H1 (cell line): ENCODE measurements at regions not wholly inside any gene's neighbourhood (a gene's known extent, or its start where the extent isn't known, plus 50 kb on each side); places are given as distances from the start of the nearest gene placed in this dataset.

Experiments
- CTCF ChIA-PET: fragments of 300-600 bp; sonication (Branson Sonifier 250); formaldehyde crosslinking; loops from one replicate; lab custom pipeline; 2021; ENCODE audit not compliant: partially characterized antibody; lab: Charles Lee
- POLR2A ChIA-PET: fragments of 300-600 bp; sonication (Branson Sonifier 250); formaldehyde crosslinking; loops from one replicate; lab custom pipeline; 2021; ENCODE audit warnings: inconsistent platforms; ENCODE audit not compliant: partially characterized antibody; lab: Charles Lee
- DNase-seq, 2 experiments: peaks; one replicate each; pipeline versions ENCODE4 v3.0.0 to v3.0.0-alpha.2; 2010 to 2022; ENCODE audit warnings: low spot score in 2 of 2, low read depth in 1 of 2, mixed read lengths in 1 of 2
- FAIRE-seq: peaks from 2 replicates; lab custom pipeline; 2011; peaks lifted over from hg19 to GRCh38; lab: Jason Lieb, UNC
- H2AFZ ChIP-seq: 2 replicates; pipeline ENCODE4 v1.8.1; 2012; ENCODE audit warnings: low read length, inconsistent platforms
- H2AK5ac ChIP-seq: 2 replicates; pipeline ENCODE4 v1.6.1; 2013; ENCODE audit warnings: low read depth, low read length
- H2BK120ac ChIP-seq: replicated peaks from 2 replicates; pipeline ENCODE3; 2013; ENCODE audit warnings: low read depth, low read length, inconsistent platforms
- H2BK12ac ChIP-seq: 2 replicates; pipeline ENCODE4 v1.6.1; 2013; ENCODE audit warnings: low read depth, low read length
- H2BK15ac ChIP-seq: 2 replicates; pipeline ENCODE4 v1.6.1; 2013; ENCODE audit warnings: low read length
- H2BK20ac ChIP-seq: 2 replicates; pipeline ENCODE4 v1.6.1; 2013; ENCODE audit warnings: low read length
- H2BK5ac ChIP-seq: 2 replicates; pipeline ENCODE4 v1.6.1; 2013; ENCODE audit warnings: low read depth, low read length
- H3K14ac ChIP-seq: 2 replicates; pipeline ENCODE4 v1.6.1; 2013; ENCODE audit warnings: inconsistent platforms; ENCODE audit not compliant: insufficient read length
- H3K18ac ChIP-seq: 2 replicates; pipeline ENCODE4 v1.6.1; 2013; ENCODE audit warnings: low read length; ENCODE audit errors: extremely low read depth
- H3K23ac ChIP-seq: 2 replicates; pipeline ENCODE4 v1.6.1; 2013; ENCODE audit warnings: inconsistent platforms; ENCODE audit not compliant: insufficient read length
- H3K23me2 ChIP-seq: 2 replicates; pipeline ENCODE4 v1.6.1; 2013; ENCODE audit warnings: low read depth, low read length
- H3K27ac ChIP-seq: 2 replicates; pipeline ENCODE4 v1.6.1; 2011; ENCODE audit warnings: low read depth, low read length, inconsistent platforms
- H3K27me3 ChIP-seq, 4 experiments: replicated peaks in 1 of 4; 1 replicate in 1 of 4; 2 replicates in 3 of 4; pipeline versions ENCODE4 v1.6.1 to v1.8.1; 2011 to 2013; ENCODE audit warnings: low read length in 3 of 4, mild to moderate bottlenecking in 3 of 4, inconsistent platforms in 2 of 4, mixed read lengths in 2 of 4, moderate library complexity in 1 of 4; ENCODE audit not compliant: control insufficient read depth in 3 of 4, insufficient read depth in 3 of 4; ENCODE audit errors: extremely low read depth in 1 of 4
- H3K36me3 ChIP-seq, 4 experiments: 2 replicates each; pipeline versions ENCODE4 v1.6.1 to v1.8.1; 2011 to 2013; ENCODE audit warnings: mild to moderate bottlenecking in 4 of 4, low read length in 3 of 4, moderate library complexity in 2 of 4, control low read depth in 1 of 4, inconsistent platforms in 1 of 4; ENCODE audit not compliant: insufficient read depth in 4 of 4, control insufficient read depth in 2 of 4
- H3K4ac ChIP-seq: replicated peaks from 2 replicates; pipeline ENCODE3; 2013; ENCODE audit warnings: low read length, low read depth, mixed read lengths, inconsistent platforms; ENCODE audit not compliant: insufficient read length
- H3K4me1 ChIP-seq, 4 experiments: replicated peaks in 1 of 4; 1 replicate in 1 of 4; 2 replicates in 3 of 4; pipeline versions ENCODE4 v1.6.1 to v1.8.1; 2011 to 2013; ENCODE audit warnings: low read length in 3 of 4, inconsistent platforms in 2 of 4, mixed read lengths in 1 of 4; ENCODE audit not compliant: insufficient read depth in 4 of 4, control insufficient read depth in 3 of 4
- H3K4me2 ChIP-seq, 2 experiments: 2 replicates each; pipeline versions ENCODE4 v1.6.1 to v1.8.1; 2011 to 2013; ENCODE audit warnings: low read depth in 2 of 2, low read length in 2 of 2, control low read depth in 1 of 2, inconsistent platforms in 1 of 2, mild to moderate bottlenecking in 1 of 2; ENCODE audit not compliant: insufficient read depth in 1 of 2
- H3K4me3 ChIP-seq, 4 experiments: fragments of 200-600, 300-600 bp in 1 of 4; sonication (generic), shearing (Covaris generic), sonication (Bioruptor Twin) in 1 of 4; 2 replicates each; pipeline versions ENCODE4 v1.5.1 to v1.8.1; 2011 to 2016; ENCODE audit warnings: low read length in 4 of 4, low read depth in 3 of 4, control low read depth in 2 of 4, inconsistent platforms in 2 of 4, mild to moderate bottlenecking in 2 of 4, mixed read lengths in 1 of 4, moderate library complexity in 1 of 4; ENCODE audit not compliant: insufficient read depth in 2 of 4; ENCODE audit errors: extremely low read depth in 1 of 4
- H3K56ac ChIP-seq: replicated peaks from 2 replicates; pipeline ENCODE3; 2013; ENCODE audit warnings: low read depth, mild to moderate bottlenecking, mixed read lengths, low read length, inconsistent platforms; ENCODE audit not compliant: insufficient read length
- H3K79me1 ChIP-seq: 2 replicates; pipeline ENCODE4 v1.6.1; 2013; ENCODE audit warnings: low read depth, low read length, control low read depth
- H3K79me2 ChIP-seq, 2 experiments: 2 replicates each; pipeline versions ENCODE4 v1.6.1 to v1.8.1; 2012 to 2013; ENCODE audit warnings: low read length in 2 of 2, mild to moderate bottlenecking in 2 of 2, inconsistent platforms in 1 of 2; ENCODE audit not compliant: insufficient read depth in 2 of 2, control insufficient read depth in 1 of 2
- H3K9ac ChIP-seq, 4 experiments: replicated peaks in 1 of 4; 1 replicate in 1 of 4; 2 replicates in 3 of 4; pipeline versions ENCODE4 v1.6.1 to v1.8.1; 2011 to 2013; ENCODE audit warnings: low read depth in 3 of 4, low read length in 3 of 4, control low read depth in 2 of 4, mild to moderate bottlenecking in 2 of 4, moderate library complexity in 2 of 4, inconsistent platforms in 1 of 4; ENCODE audit errors: extremely low read depth in 1 of 4
- H3K9me3 ChIP-seq, 2 experiments: 2 replicates each; pipeline versions ENCODE4 v1.6.1 to v1.8.1; 2012 to 2013; ENCODE audit warnings: mild to moderate bottlenecking in 2 of 2, moderate library complexity in 2 of 2, control low read depth in 1 of 2, inconsistent platforms in 1 of 2, low read depth in 1 of 2, low read length in 1 of 2, mixed read lengths in 1 of 2; ENCODE audit not compliant: insufficient read depth in 2 of 2
- H4K20me1 ChIP-seq, 2 experiments: replicated peaks in 1 of 2; 2 replicates each; pipeline versions ENCODE3 to v1.8.1; 2011 to 2013; ENCODE audit warnings: inconsistent platforms in 2 of 2, low read length in 2 of 2, mild to moderate bottlenecking in 1 of 2; ENCODE audit not compliant: insufficient read depth in 2 of 2, control insufficient read depth in 1 of 2
- H4K5ac ChIP-seq: 2 replicates; pipeline ENCODE4 v1.6.1; 2013; ENCODE audit warnings: low read length, low read depth, mixed read lengths, inconsistent platforms; ENCODE audit not compliant: insufficient read length
- H4K8ac ChIP-seq: 2 replicates; pipeline ENCODE4 v1.8.0; 2013; ENCODE audit warnings: mild to moderate bottlenecking, moderate library complexity, low read length, inconsistent platforms; ENCODE audit not compliant: insufficient read depth; ENCODE audit errors: extremely low read depth
- H4K91ac ChIP-seq: replicated peaks from 2 replicates; pipeline ENCODE3; 2013; ENCODE audit warnings: low read length, mixed read lengths, inconsistent platforms; ENCODE audit not compliant: insufficient read length
- CBX5 ChIP-seq: fragments of 300-800, 300-1000 bp; sonication (generic); IDR thresholded peaks from 2 replicates; pipeline ENCODE4 v1.7.1; 2016; ENCODE audit warnings: antibody characterized with exemption, low read length, low read depth
- KDM5A ChIP-seq: fragments of 200-600 bp; IDR thresholded peaks from 2 replicates; pipeline ENCODE4 v1.7.1; 2012; ENCODE audit warnings: mild to moderate bottlenecking, low read length, inconsistent platforms, mixed read lengths
- RXRA ChIP-seq: IDR thresholded peaks from 2 replicates; pipeline ENCODE4 v1.6.1; 2011; ENCODE audit warnings: low read depth, mild to moderate bottlenecking, low read length, moderate library complexity; ENCODE audit not compliant: insufficient read depth
- SIRT6 ChIP-seq: IDR thresholded peaks from one replicate; pipeline ENCODE4 v1.7.1; 2012; ENCODE audit warnings: low read length, inconsistent platforms
- SIX5 ChIP-seq: IDR thresholded peaks from 2 replicates; pipeline ENCODE4 v1.6.1; 2011; ENCODE audit warnings: mild to moderate bottlenecking, low read depth, low read length
- TAF7 ChIP-seq: optimal IDR thresholded peaks from 2 replicates; pipeline ENCODE3; 2011; ENCODE audit warnings: low read depth, mild to moderate bottlenecking, inconsistent platforms, low read length, moderate library complexity, borderline replicate concordance
- TEAD4 ChIP-seq: IDR thresholded peaks from 2 replicates; pipeline ENCODE4 v1.6.1; 2012; ENCODE audit warnings: low read depth, low read length, inconsistent platforms, mixed read lengths
- WGBS, 2 experiments: shearing (Covaris generic) in 1 of 2; methylation state at CpG; one replicate each; pipeline versions ENCODE4 v1.1.6 to v1.1.7; 2013 to 2015; ENCODE audit warnings: low lambda C conversion rate in 2 of 2, mixed read lengths in 2 of 2, inconsistent platforms in 1 of 2, low coverage in 1 of 2, missing lambda C conversion rate in 1 of 2; ENCODE audit not compliant: insufficient replicate concordance in 2 of 2, insufficient coverage in 1 of 2, insufficient read length in 1 of 2; ENCODE audit errors: extremely low coverage in 1 of 2, missing lambda C conversion rate in 1 of 2; 5-methylcytosine and 5-hydroxymethylcytosine counted together

GRCh38 chrX:5180135-5180741, 1048.4 kb downstream of the NLGN4X start:
- Histone ChIP-seq H3K4me3 (no peak overlapping the region), H3K9ac (no peak overlapping the region), H2BK5ac (no peak overlapping the region), H3K4ac (no peak overlapping the region), H2BK12ac (no peak overlapping the region), H3K4me1 (no peaks in the 10 kb centered on the region), H3K14ac (no peak overlapping the region), H4K8ac (no peak overlapping the region), H2BK120ac (no peak overlapping the region), H4K20me1 (no peaks in the 10 kb centered on the region), H3K9me3 (no peaks in the 10 kb centered on the region), H3K4me2 (no peak overlapping the region), H3K27ac (no peak overlapping the region), H3K18ac (no peak overlapping the region), H3K27me3 (no peaks in the 10 kb centered on the region), H3K79me2 (no peaks in the 10 kb centered on the region), H4K91ac (no peak overlapping the region), H2AFZ (no peak overlapping the region), H2BK20ac (no peak overlapping the region), H3K36me3 (no peaks in the 10 kb centered on the region), H3K23me2 (no peaks in the 10 kb centered on the region), H4K5ac (no peak overlapping the region), H3K56ac (no peak overlapping the region), H2BK15ac (no peak overlapping the region), H3K79me1 (no peaks in the 10 kb centered on the region), H2AK5ac (no peak overlapping the region), H3K23ac (no peak overlapping the region)
- ChIA-PET POLR2A (no interaction called here), CTCF (no interaction called here)
- DNase-seq, result no peak
- TF ChIP-seq SIX5, result no peak
- no peak for TF ChIP-seq TAF7
- no peak for TF ChIP-seq TEAD4
- no peak for TF ChIP-seq RXRA
- TF ChIP-seq CBX5, result no peak
- no peak for TF ChIP-seq SIRT6
- TF ChIP-seq KDM5A, result no peak
- WGBS, 2 experiments, result 80% methylated on average over 8 of the region's 12 CpGs; no CpG with 5 or more reads in 1 of the 2 experiments
- no peak for FAIRE-seq
